Esophagus muscularis mucosa (tissue), 4 donors: ENCODE measurements at regions not wholly inside any gene's neighbourhood (a gene's known extent, or its start where the extent isn't known, plus 50 kb on each side); places are given as distances from the start of the nearest gene placed in this dataset.
"Not testable (repeated sequence)": the region's sequence is repeated elsewhere in the genome, so short reads cannot be mapped to it uniquely, and the experiment has no call there.

Experiments used
- DNase-seq: peaks from one replicate; pipeline ENCODE4 v3.0.0-alpha.2; 2017; ENCODE audit errors: extremely low spot score
- H3K27ac ChIP-seq, 4 donors: fragments of 200-600 bp; sonication (generic); replicated peaks in 1 of 4; 1 replicate in 3 of 4; 2 replicates in 1 of 4; pipeline ENCODE4 v1.5.1; 2016 to 2019; ENCODE audit warnings: mild to moderate bottlenecking in 1 of 4
- H3K27me3 ChIP-seq, 4 donors: fragments of 200-600 bp; sonication (generic); one replicate each; pipeline versions ENCODE4 v1.5.1 to v1.6.0; 2016 to 2019
- H3K36me3 ChIP-seq, 4 donors: fragments of 200-600 bp; sonication (generic); one replicate each; pipeline ENCODE4 v1.5.1; 2016 to 2019
- H3K4me1 ChIP-seq, 4 donors: fragments of 200-600 bp; sonication (generic); one replicate each; pipeline ENCODE4 v1.5.1; 2016 to 2019
- H3K4me3 ChIP-seq, 4 donors: fragments of 200-600 bp; sonication (generic); 1 replicate in 2 of 4; 2 replicates in 2 of 4; pipeline ENCODE4 v1.5.1; 2016 to 2019; ENCODE audit warnings: mild to moderate bottlenecking in 4 of 4, moderate library complexity in 1 of 4
- H3K9me3 ChIP-seq, 4 donors: fragments of 200-600 bp; sonication (generic); 1 replicate in 3 of 4; 2 replicates in 1 of 4; pipeline ENCODE4 v1.5.1; 2016 to 2019
- CTCF ChIP-seq, 3 experiments: fragments of 200-600 bp in 2 of 3; fragments of 450-650 bp in 1 of 3; sonication (generic) in 2 of 3; IDR thresholded peaks; one replicate each; pipeline ENCODE4 v1.5.1; 2017 to 2019; ENCODE audit warnings: antibody characterized with exemption in 3 of 3, mild to moderate bottlenecking in 2 of 3, moderate library complexity in 1 of 3
- EP300 ChIP-seq: sonication (generic); formaldehyde crosslinking; IDR thresholded peaks from one replicate; pipeline ENCODE4 v1.6.1; 2017; ENCODE audit warnings: antibody characterized with exemption
- POLR2A ChIP-seq: fragments of 450-650 bp; IDR thresholded peaks from one replicate; pipeline ENCODE4 v1.6.1; 2017; ENCODE audit warnings: antibody characterized with exemption, moderate library complexity, mild to moderate bottlenecking, low read depth
- POLR2AphosphoS5 ChIP-seq, 2 donors: sonication (generic); formaldehyde crosslinking; IDR thresholded peaks; one replicate each; pipeline ENCODE4 v1.6.1; 2017; ENCODE audit warnings: antibody characterized with exemption in 2 of 2
- WGBS: methylation state at CpG from one replicate; pipeline ENCODE4 v1.1.5; 2018; 5-methylcytosine and 5-hydroxymethylcytosine counted together
- intact Hi-C: fragments of 100-400 bp; cut with DNase I; formaldehyde crosslinking; loops from one replicate; pipeline ENCODE4 v1.15.1; 2023

GRCh38 chr4:170697845-170698244 lies 608.1 kb upstream of the AADAT start:
- no peak overlapping the region for H3K27ac ChIP-seq
- no peaks in the 10 kb centered on the region for H3K9me3 ChIP-seq
- intact Hi-C loops, result no loop called here
- TF ChIP-seq POLR2A, result no peak
- TF ChIP-seq POLR2AphosphoS5 (IDR thresholded peaks at IDR 0.05), result no peak
- TF ChIP-seq EP300, result no peak
- no peak for TF ChIP-seq CTCF (IDR thresholded peaks at IDR 0.05)
- no peaks in the 10 kb centered on the region for H3K4me1 ChIP-seq
- DNase-seq, result no peak
- H3K27me3 ChIP-seq, result no peaks in the 10 kb centered on the region
- no peaks in the 10 kb centered on the region for H3K36me3 ChIP-seq
- 74% methylated on average over 2 of the region's 2 CpGs for WGBS
- H3K4me3 ChIP-seq, result no peak overlapping the region

- Histone ChIP-seq H3K4me1 (no peaks in the 10 kb centered on the region), H3K36me3 (no peaks in the 10 kb centered on the region), H3K9me3 (no peaks in the 10 kb centered on the region), H3K27ac (no peak overlapping the region), H3K27me3 (no peaks in the 10 kb centered on the region), H3K4me3 (no peak overlapping the region)
- intact Hi-C loops, result no loop called here
- DNase-seq, result no peak
- no peak for TF ChIP-seq EP300
- no peak for TF ChIP-seq POLR2AphosphoS5 (IDR thresholded peaks at IDR 0.05)
- TF ChIP-seq POLR2A, result no peak
- no peak for TF ChIP-seq CTCF (IDR thresholded peaks at IDR 0.05)
Measured at GRCh38 chr4:170697045-170697444, 607.3 kb upstream of the AADAT start.

DNA sequence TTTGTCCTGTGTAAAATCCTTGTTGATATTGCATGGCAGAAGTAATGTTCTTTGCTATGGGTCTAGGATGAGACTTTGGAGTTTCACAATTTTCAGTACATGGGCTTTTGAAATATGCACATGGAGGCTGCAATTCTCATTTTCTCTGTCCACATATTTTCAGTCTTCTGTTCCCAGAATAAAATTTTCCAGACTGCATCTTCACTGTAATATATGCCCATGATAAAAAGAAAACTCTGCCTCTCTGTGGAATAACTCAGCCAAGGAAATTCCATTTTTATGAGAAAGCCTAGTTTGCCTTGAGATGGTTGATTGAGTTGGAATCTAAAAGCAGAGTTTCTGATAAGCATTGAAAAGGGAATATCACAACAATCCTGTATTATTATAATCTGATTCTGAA lies 601.4 kb upstream of the AADAT start:
- H3K4me3 ChIP-seq, result no peak overlapping the region
- H3K27ac ChIP-seq, result no peak overlapping the region
- TF ChIP-seq CTCF (IDR thresholded peaks at IDR 0.05) (no peak), POLR2A (no peak), POLR2AphosphoS5 (IDR thresholded peaks at IDR 0.05) (no peak), EP300 (no peak)
- no peaks in the 10 kb centered on the region for H3K4me1 ChIP-seq
- intact Hi-C loops, result no loop called here
- no peaks in the 10 kb centered on the region for H3K36me3 ChIP-seq
- H3K9me3 ChIP-seq, result no peaks in the 10 kb centered on the region
- DNase-seq, result no peak
- H3K27me3 ChIP-seq, result no peaks in the 10 kb centered on the region

- Histone ChIP-seq H3K36me3 (no peaks in the 10 kb centered on the region), H3K27me3 (no peaks in the 10 kb centered on the region), H3K4me1 (no peaks in the 10 kb centered on the region), H3K27ac (no peak overlapping the region), H3K9me3 (no peaks in the 10 kb centered on the region), H3K4me3 (no peak overlapping the region)
- intact Hi-C loops, result no loop called here
- 94% methylated on average over 5 of the region's 6 CpGs for WGBS
- DNase-seq, result no peak
- TF ChIP-seq POLR2AphosphoS5 (IDR thresholded peaks at IDR 0.05) (no peak), CTCF (IDR thresholded peaks at IDR 0.05) (no peak)
Measured at GRCh38 chr4:170687751-170688150, 598.0 kb upstream of the AADAT start.

DNA sequence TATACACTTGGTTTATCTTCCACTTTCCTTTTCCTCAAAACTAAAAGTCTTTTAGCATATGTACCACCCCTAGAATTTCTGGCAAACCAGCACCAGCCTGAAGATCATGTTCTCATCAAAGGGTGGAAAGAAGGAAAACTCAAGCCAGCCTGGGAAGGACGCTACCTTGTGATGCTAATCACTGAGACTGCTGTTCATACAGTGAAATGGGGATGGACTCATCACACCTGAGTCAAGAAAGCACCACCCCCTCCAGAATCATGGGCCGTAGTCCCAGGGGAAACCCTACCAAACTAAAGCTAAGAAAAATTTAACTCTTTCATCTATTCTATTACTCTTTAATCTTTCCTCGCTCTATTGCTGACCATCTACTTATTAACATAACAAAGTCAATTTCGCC lies 595.9 kb upstream of the AADAT start:
- H3K27me3 ChIP-seq, H3K4me3 ChIP-seq, H3K9me3 ChIP-seq, intact Hi-C loops, DNase-seq, H3K36me3 ChIP-seq, H3K27ac ChIP-seq, H3K4me1 ChIP-seq: not testable (repeated sequence)
- 86% methylated on average over 4 of the region's 4 CpGs for WGBS
